ENCODE measurements at regions not wholly inside any gene's neighbourhood (a gene's known extent, or its start where the extent isn't known, plus 50 kb on each side); places are given as distances from the start of the nearest gene placed in this dataset.

DNA sequence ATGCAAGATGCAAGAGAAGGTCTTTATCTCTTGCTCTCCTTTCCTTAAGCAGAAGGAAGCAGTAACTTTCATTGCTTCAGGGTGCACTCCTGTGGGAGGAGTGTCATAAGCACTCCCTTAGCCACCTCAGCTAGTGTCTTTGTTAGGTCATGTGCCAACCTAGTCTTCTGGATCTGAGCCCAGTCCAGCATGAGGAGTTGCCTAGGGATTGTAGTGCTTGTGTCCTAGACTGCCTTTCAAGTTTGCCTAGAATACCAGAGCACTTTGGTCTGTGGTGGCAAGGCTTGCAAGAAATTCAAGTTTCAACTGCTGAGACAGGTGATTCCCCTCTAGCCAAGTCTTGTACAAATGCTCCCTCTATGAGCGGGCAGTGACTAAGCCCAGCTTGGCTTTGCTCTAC, 633.6 kb downstream of the ZNF385D start:
- H2BK5ac ChIP-seq (ENCODE audit: low read depth, low read length, poor library complexity) = no peak overlapping the region
- H2AFZ ChIP-seq (ENCODE audit: insufficient read depth, low read length, poor library complexity) = no peak overlapping the region
- H3K27ac ChIP-seq (ENCODE audit: low read depth, low read length) = no peak overlapping the region

DNA sequence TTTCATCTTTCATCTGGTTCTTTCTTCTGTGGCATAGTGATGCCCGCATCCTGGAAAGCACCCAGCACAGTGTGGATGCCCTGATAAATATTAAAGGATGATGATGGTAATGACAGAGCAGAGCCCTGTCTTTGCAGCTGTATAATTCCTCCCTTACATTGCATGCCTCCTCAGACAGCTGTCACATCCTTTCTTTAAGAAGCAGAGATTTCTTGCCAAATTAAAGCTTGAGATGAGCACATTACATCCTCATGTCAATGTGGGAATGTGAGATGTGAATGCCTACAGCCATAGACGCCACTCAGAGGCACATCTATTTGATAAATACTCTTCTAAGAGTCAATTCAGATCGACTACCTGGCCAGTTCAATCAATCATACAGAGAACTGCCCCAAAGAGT, 642.0 kb downstream of the ZNF385D start:
- Histone ChIP-seq H3K4me3 (ENCODE audit: low read depth, low read length) (no peak overlapping the region), H4K8ac (ENCODE audit: low read depth, low read length) (no peak overlapping the region), H2BK12ac (ENCODE audit: low read length) (no peak overlapping the region), H3K4me2 (ENCODE audit: low read length) (no peak overlapping the region), H4K91ac (ENCODE audit: low read depth, low read length) (no peak overlapping the region), H3K79me1 (ENCODE audit: low read length) (no peaks in the 10 kb centered on the region), H3K18ac (ENCODE audit: low read length) (no peak overlapping the region), H3K79me2 (ENCODE audit: control insufficient read depth, insufficient read depth, low read length, poor library complexity) (no peaks in the 10 kb centered on the region), H3K9me3 (ENCODE audit: insufficient read depth, low read depth, low read length) (no peaks in the 10 kb centered on the region), H3K36me3 (ENCODE audit: control insufficient read depth in 1 of 2, insufficient read depth in 2 of 2, low read length in 2 of 2) (no peaks in the 10 kb centered on the region), H2BK120ac (ENCODE audit: insufficient read depth, low read length, poor library complexity) (no peak overlapping the region), H3K4me1 (ENCODE audit: control insufficient read depth in 1 of 2, insufficient read depth in 2 of 2, low read length in 2 of 2) (no peaks in the 10 kb centered on the region), H4K12ac (ENCODE audit: low read depth, low read length) (no peak overlapping the region), H2BK5ac (ENCODE audit: low read depth, low read length, poor library complexity) (no peak overlapping the region), H3K9ac (ENCODE audit: low read length) (no peak overlapping the region), H3K27me3 (ENCODE audit: insufficient read depth, low read length) (no peaks in the 10 kb centered on the region), H2AFZ (ENCODE audit: insufficient read depth, low read length, poor library complexity) (no peak overlapping the region), H3K4ac (ENCODE audit: low read depth, low read length) (no peak overlapping the region), H3K27ac (ENCODE audit: low read depth, low read length) (no peak overlapping the region), H2AK5ac (ENCODE audit: low read length) (no peak overlapping the region), H3K23ac (ENCODE audit: low read length) (no peak overlapping the region), H3K14ac (ENCODE audit: low read length) (no peak overlapping the region)
- no CpG with 5 or more reads among the region's 3 CpGs for WGBS (ENCODE audit: extremely low coverage, insufficient coverage, insufficient read length)
- no peak for DNase-seq

More for the DNA sequence above, 633.6 kb downstream of the ZNF385D start:
- Histone ChIP-seq H3K9me3 (ENCODE audit: insufficient read depth, low read depth, low read length) (no peaks in the 10 kb centered on the region), H2BK12ac (ENCODE audit: low read length) (no peak overlapping the region), H3K9ac (ENCODE audit: low read length) (no peak overlapping the region), H4K12ac (ENCODE audit: low read depth, low read length) (no peak overlapping the region), H4K8ac (ENCODE audit: low read depth, low read length) (no peak overlapping the region), H2AK5ac (ENCODE audit: low read length) (no peak overlapping the region), H3K23ac (ENCODE audit: low read length) (no peak overlapping the region), H3K14ac (ENCODE audit: low read length) (no peak overlapping the region), H3K18ac (ENCODE audit: low read length) (no peak overlapping the region), H4K91ac (ENCODE audit: low read depth, low read length) (no peak overlapping the region), H3K4me2 (ENCODE audit: low read length) (no peak overlapping the region), H3K27me3 (ENCODE audit: insufficient read depth, low read length) (no peaks in the 10 kb centered on the region), H3K36me3 (ENCODE audit: control insufficient read depth in 1 of 2, insufficient read depth in 2 of 2, low read length in 2 of 2) (no peaks in the 10 kb centered on the region), H3K4ac (ENCODE audit: low read depth, low read length) (no peak overlapping the region), H3K4me3 (ENCODE audit: low read depth, low read length) (no peak overlapping the region), H3K79me1 (ENCODE audit: low read length) (no peaks in the 10 kb centered on the region), H3K4me1 (ENCODE audit: control insufficient read depth in 1 of 2, insufficient read depth in 2 of 2, low read length in 2 of 2) (no peaks in the 10 kb centered on the region), H3K79me2 (ENCODE audit: control insufficient read depth, insufficient read depth, low read length, poor library complexity) (no peaks in the 10 kb centered on the region), H2BK120ac (ENCODE audit: insufficient read depth, low read length, poor library complexity) (no peak overlapping the region)
- no peak for DNase-seq
- no CpG with 5 or more reads among the region's 1 CpG for WGBS (ENCODE audit: extremely low coverage, insufficient coverage, insufficient read length)

DNA sequence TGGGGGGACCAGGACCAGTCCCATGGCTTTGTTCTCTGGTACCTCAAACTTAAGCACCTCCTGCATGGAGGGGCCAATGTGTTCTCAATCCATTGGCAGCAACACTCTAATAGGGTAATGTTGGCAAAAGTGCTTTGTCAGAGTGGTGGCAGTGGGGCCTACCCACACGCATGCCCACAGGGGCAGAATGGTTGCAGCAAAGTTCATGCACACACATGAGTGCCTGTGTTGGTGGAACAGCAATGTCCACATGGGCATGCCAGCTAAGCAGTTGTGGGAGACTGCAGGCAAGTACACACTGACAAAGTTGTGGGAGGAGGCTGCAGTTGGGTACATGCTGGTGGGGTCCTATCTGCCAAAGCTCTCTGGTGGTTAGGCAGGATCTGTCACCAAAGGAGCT, 645.2 kb downstream of the ZNF385D start:
- no CpG with 5 or more reads among the region's 1 CpG for WGBS (ENCODE audit: extremely low coverage, insufficient coverage, insufficient read length)
- Histone ChIP-seq H3K27me3 (ENCODE audit: insufficient read depth, low read length) (no peaks in the 10 kb centered on the region), H2AK5ac (ENCODE audit: low read length) (no peak overlapping the region), H4K8ac (ENCODE audit: low read depth, low read length) (no peak overlapping the region), H2BK12ac (ENCODE audit: low read length) (no peak overlapping the region), H2AFZ (ENCODE audit: insufficient read depth, low read length, poor library complexity) (no peak overlapping the region), H3K9ac (ENCODE audit: low read length) (no peak overlapping the region), H4K91ac (ENCODE audit: low read depth, low read length) (no peak overlapping the region), H3K79me1 (ENCODE audit: low read length) (no peaks in the 10 kb centered on the region), H3K27ac (ENCODE audit: low read depth, low read length) (no peak overlapping the region), H3K4ac (ENCODE audit: low read depth, low read length) (no peak overlapping the region), H3K79me2 (ENCODE audit: control insufficient read depth, insufficient read depth, low read length, poor library complexity) (no peaks in the 10 kb centered on the region), H3K18ac (ENCODE audit: low read length) (no peak overlapping the region), H3K23ac (ENCODE audit: low read length) (no peak overlapping the region), H4K12ac (ENCODE audit: low read depth, low read length) (no peak overlapping the region), H3K4me3 (ENCODE audit: low read depth, low read length) (no peak overlapping the region), H2BK5ac (ENCODE audit: low read depth, low read length, poor library complexity) (no peak overlapping the region), H3K4me2 (ENCODE audit: low read length) (no peak overlapping the region), H3K14ac (ENCODE audit: low read length) (no peak overlapping the region), H3K4me1 (ENCODE audit: control insufficient read depth in 1 of 2, insufficient read depth in 2 of 2, low read length in 2 of 2) (no peaks in the 10 kb centered on the region), H2BK120ac (ENCODE audit: insufficient read depth, low read length, poor library complexity) (no peak overlapping the region), H3K9me3 (ENCODE audit: insufficient read depth, low read depth, low read length) (no peaks in the 10 kb centered on the region), H3K36me3 (ENCODE audit: control insufficient read depth in 1 of 2, insufficient read depth in 2 of 2, low read length in 2 of 2) (no peaks in the 10 kb centered on the region)
- no peak for DNase-seq

DNA sequence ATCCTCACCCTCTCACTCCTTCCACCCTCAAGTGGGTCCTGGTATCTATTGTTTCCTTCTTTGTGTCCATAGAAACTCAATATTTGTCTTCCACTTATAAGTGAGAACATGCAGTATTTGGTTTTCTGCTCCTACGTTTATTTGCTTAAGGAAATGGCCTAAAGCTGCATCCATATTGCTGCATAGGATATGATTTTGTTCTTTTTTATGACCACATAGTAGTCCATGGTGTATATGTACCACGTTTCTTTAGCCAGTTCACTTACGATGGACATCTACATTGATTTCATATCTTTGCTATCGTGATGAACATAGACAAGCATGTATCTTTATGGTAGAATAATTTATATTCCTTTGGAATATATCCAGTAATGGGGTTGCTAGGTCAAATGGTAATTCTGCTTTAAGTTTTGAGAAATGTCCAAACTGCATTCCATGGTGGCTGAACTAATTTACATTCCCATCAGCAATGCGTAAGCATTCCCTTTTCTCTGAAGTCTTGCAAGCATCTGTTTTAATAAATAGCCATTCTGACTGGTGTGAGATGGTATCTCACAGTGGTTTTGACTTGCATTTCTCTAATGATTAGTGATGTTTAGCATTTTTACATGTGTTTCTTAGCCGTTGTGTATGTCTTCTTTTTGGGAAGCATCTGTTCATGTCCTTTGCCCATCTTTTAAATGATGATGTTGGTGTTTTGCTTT, 650.2 kb downstream of the ZNF385D start:
- H3K79me2 ChIP-seq (ENCODE audit: control insufficient read depth, insufficient read depth, low read length, poor library complexity) = no peaks in the 10 kb centered on the region
- H3K27ac ChIP-seq (ENCODE audit: low read depth, low read length) = no peak overlapping the region
- H3K9me3 ChIP-seq (ENCODE audit: insufficient read depth, low read depth, low read length) = no peaks in the 10 kb centered on the region
- H2AK5ac ChIP-seq (ENCODE audit: low read length) = no peak overlapping the region
- H2BK5ac ChIP-seq (ENCODE audit: low read depth, low read length, poor library complexity) = no peak overlapping the region
- H3K9ac ChIP-seq (ENCODE audit: low read length) = no peak overlapping the region
- H3K14ac ChIP-seq (ENCODE audit: low read length) = no peak overlapping the region
- no peak overlapping the region for H2AFZ ChIP-seq (ENCODE audit: insufficient read depth, low read length, poor library complexity)
- no CpG with 5 or more reads among the region's 6 CpGs for WGBS (ENCODE audit: extremely low coverage, insufficient coverage, insufficient read length)
- H3K4me1 ChIP-seq (ENCODE audit: control insufficient read depth in 1 of 2, insufficient read depth in 2 of 2, low read length in 2 of 2) = no peaks in the 10 kb centered on the region
- H3K18ac ChIP-seq (ENCODE audit: low read length) = no peak overlapping the region
- no peak overlapping the region for H4K12ac ChIP-seq (ENCODE audit: low read depth, low read length)
- H3K36me3 ChIP-seq (ENCODE audit: control insufficient read depth in 1 of 2, insufficient read depth in 2 of 2, low read length in 2 of 2) = no peaks in the 10 kb centered on the region
- no peaks in the 10 kb centered on the region for H3K27me3 ChIP-seq (ENCODE audit: insufficient read depth, low read length)
- H3K4me3 ChIP-seq (ENCODE audit: low read depth, low read length) = no peak overlapping the region
- no peak overlapping the region for H3K4me2 ChIP-seq (ENCODE audit: low read length)
- H2BK120ac ChIP-seq (ENCODE audit: insufficient read depth, low read length, poor library complexity) = no peak overlapping the region
- no peak overlapping the region for H4K8ac ChIP-seq (ENCODE audit: low read depth, low read length)
- no peak overlapping the region for H2BK12ac ChIP-seq (ENCODE audit: low read length)
- no peak overlapping the region for H3K23ac ChIP-seq (ENCODE audit: low read length)
- no peaks in the 10 kb centered on the region for H3K79me1 ChIP-seq (ENCODE audit: low read length)
- no peak overlapping the region for H3K4ac ChIP-seq (ENCODE audit: low read depth, low read length)
- peak; percentile 11 to 72 for DNase-seq
- H4K91ac ChIP-seq (ENCODE audit: low read depth, low read length) = no peak overlapping the region

Data from trophoblast cell (in vitro differentiated cells and primary cell).